Iris pigment epithelial cell (primary cell): ENCODE measurements at regions not wholly inside any gene's neighbourhood (a gene's known extent, or its start where the extent isn't known, plus 50 kb on each side); places are given as distances from the start of the nearest gene placed in this dataset.
"Not testable (repeated sequence)": the region's sequence is repeated elsewhere in the genome, so short reads cannot be mapped to it uniquely, and the experiment has no call there.

Source experiments
- DNase-seq: peaks from one replicate; pipeline ENCODE4 v3.0.0-alpha.2; 2011; ENCODE audit warnings: low read depth

GRCh38 chr13:21913010-21913409 lies 242.1 kb downstream of the FGF9 start:
- no peak for DNase-seq

- no peak for DNase-seq
These were observed 246.5 kb downstream of the FGF9 start for GRCh38 chr13:21917086-21918015.

- not testable (repeated sequence) for DNase-seq
These were observed 249.9 kb downstream of the FGF9 start for GRCh38 chr13:21920802-21921201.

GRCh38 chr13:21924958-21925357 lies 254.1 kb downstream of the FGF9 start:
- no peak for DNase-seq

- no peak for DNase-seq
These were observed 254.8 kb downstream of the FGF9 start for GRCh38 chr13:21925720-21926119.

GRCh38 chr13:21929400-21929799 lies 258.5 kb downstream of the FGF9 start:
- no peak for DNase-seq

- no peak for DNase-seq
These were observed 259.7 kb downstream of the FGF9 start for GRCh38 chr13:21930536-21930935.

- no peak for DNase-seq
These were observed 261.7 kb downstream of the FGF9 start for GRCh38 chr13:21932578-21932977.

GRCh38 chr13:21932996-21933395 lies 262.1 kb downstream of the FGF9 start:
- no peak for DNase-seq

- DNase-seq = no peak
These were observed 263.4 kb downstream of the FGF9 start for GRCh38 chr13:21934284-21934683.

- DNase-seq = no peak
These were observed 265.8 kb downstream of the FGF9 start for GRCh38 chr13:21936674-21937073.

GRCh38 chr13:21938168-21938567 lies 267.3 kb downstream of the FGF9 start:
- DNase-seq = no peak

- DNase-seq = no peak
These were observed 267.8 kb downstream of the FGF9 start for GRCh38 chr13:21938636-21939035.

- DNase-seq = no peak
These were observed 271.2 kb downstream of the FGF9 start for GRCh38 chr13:21942061-21942460.

- no peak for DNase-seq
These were observed 273.7 kb downstream of the FGF9 start for GRCh38 chr13:21944610-21945009.

GRCh38 chr13:21945195-21945594 lies 274.3 kb downstream of the FGF9 start:
- DNase-seq = no peak

GRCh38 chr13:21946964-21947363 lies 276.1 kb downstream of the FGF9 start:
- no peak for DNase-seq

- no peak for DNase-seq
These were observed 278.0 kb downstream of the FGF9 start for GRCh38 chr13:21948769-21949474.

- no peak for DNase-seq
These were observed 279.1 kb downstream of the FGF9 start for GRCh38 chr13:21949818-21950429.

- no peak for DNase-seq
These were observed 285.8 kb downstream of the FGF9 start for GRCh38 chr13:21956666-21957065.

- DNase-seq = no peak
These were observed 287.0 kb downstream of the FGF9 start for GRCh38 chr13:21957833-21958232.

- DNase-seq = no peak
These were observed 289.2 kb downstream of the FGF9 start for GRCh38 chr13:21960108-21960507.

GRCh38 chr13:21964686-21965085 lies 293.8 kb downstream of the FGF9 start:
- DNase-seq = no peak
